GM12873 (cell line): ENCODE measurements at regions not wholly inside any gene's neighbourhood (a gene's known extent, or its start where the extent isn't known, plus 50 kb on each side); places are given as distances from the start of the nearest gene placed in this dataset.

ENCODE experiments used
- CTCF ChIP-seq: IDR thresholded peaks from 2 replicates; pipeline ENCODE4 v1.5.1; 2012; ENCODE audit warnings: low read depth, mild to moderate bottlenecking, moderate library complexity, low read length, control low read depth; ENCODE audit not compliant: insufficient read depth; ENCODE audit errors: missing control alignments

- TF ChIP-seq CTCF: no peak
Observed at GRCh38 chr16:17853958-17854357, 383.2 kb upstream of the XYLT1 start.

GRCh38 chr16:17852977-17853702, 382.4 kb upstream of the XYLT1 start:
- TF ChIP-seq CTCF: no peak

- no peak for TF ChIP-seq CTCF
Observed at GRCh38 chr16:17850581-17851250, 380.0 kb upstream of the XYLT1 start.

- no peak for TF ChIP-seq CTCF
Observed at GRCh38 chr16:17847234-17847795, 376.6 kb upstream of the XYLT1 start.

- no peak for TF ChIP-seq CTCF
Observed at GRCh38 chr16:17846030-17846429, 375.3 kb upstream of the XYLT1 start.

GRCh38 chr16:17845031-17845430, 374.3 kb upstream of the XYLT1 start:
- TF ChIP-seq CTCF: no peak

- TF ChIP-seq CTCF: no peak
Observed at GRCh38 chr16:17843905-17844304, 373.1 kb upstream of the XYLT1 start.
